Prostate gland (tissue), 2 donors: ENCODE measurements at regions not wholly inside any gene's neighbourhood (a gene's known extent, or its start where the extent isn't known, plus 50 kb on each side); places are given as distances from the start of the nearest gene placed in this dataset.

Source experiments
- DNase-seq: peaks from one replicate; pipeline ENCODE4 v3.0.0-alpha.2; 2019; ENCODE audit warnings: low spot score
- H3K27ac ChIP-seq, 2 donors: fragments of 200-600 bp; sonication (generic); 2 replicates each; pipeline ENCODE4 v1.5.1; 2017 to 2019
- H3K27me3 ChIP-seq: fragments of 200-600 bp; sonication (generic); replicated peaks from 2 replicates; pipeline ENCODE4 v1.5.1; 2019; ENCODE audit not compliant: insufficient read depth
- H3K36me3 ChIP-seq, 2 donors: fragments of 200-600 bp; sonication (generic); 1 replicate in 1 of 2; 2 replicates in 1 of 2; pipeline versions ENCODE4 v1.5.1 to v1.8.1; 2017 to 2019
- H3K4me1 ChIP-seq: fragments of 200-600 bp; sonication (generic); replicated peaks from 2 replicates; pipeline ENCODE4 v1.5.1; 2019
- H3K4me3 ChIP-seq, 2 donors: fragments of 200-600 bp; sonication (generic); 2 replicates each; pipeline ENCODE4 v1.5.1; 2017 to 2019
- H3K9me3 ChIP-seq: fragments of 200-600 bp; sonication (generic); 2 replicates; pipeline ENCODE4 v1.5.1; 2017
- CTCF ChIP-seq, 4 experiments: fragments of 200-600 bp in 2 of 4; fragments of 450-650 bp in 2 of 4; sonication (generic) in 2 of 4; IDR thresholded peaks; 1 replicate in 3 of 4; 2 replicates in 1 of 4; pipeline ENCODE4 v1.5.1; 2016 to 2019; ENCODE audit warnings: antibody characterized with exemption in 4 of 4, mild to moderate bottlenecking in 2 of 4, moderate library complexity in 2 of 4
- POLR2A ChIP-seq: fragments of 450-650 bp; IDR thresholded peaks from one replicate; pipeline ENCODE4 v1.6.1; 2016; ENCODE audit warnings: antibody characterized with exemption, mild to moderate bottlenecking
- POLR2AphosphoS5 ChIP-seq: sonication (generic); formaldehyde crosslinking; IDR thresholded peaks from one replicate; pipeline ENCODE4 v1.6.1; 2017; ENCODE audit warnings: antibody characterized with exemption
- WGBS: methylation state at CpG from one replicate; pipeline ENCODE4 v1.1.5; 2018; 5-methylcytosine and 5-hydroxymethylcytosine counted together
- intact Hi-C: fragments of 100-400 bp; cut with DNase I; formaldehyde crosslinking; loops from one replicate; pipeline ENCODE4 v1.14.2; 2022

- intact Hi-C loops: no loop called here
- Histone ChIP-seq H3K27ac (no peak overlapping the region), H3K9me3 (no peaks in the 10 kb centered on the region), H3K36me3 (no peaks in the 10 kb centered on the region), H3K4me3 (no peak overlapping the region), H3K4me1 (no peaks in the 10 kb centered on the region), H3K27me3 (no peaks in the 10 kb centered on the region)
- TF ChIP-seq POLR2A: no peak
- TF ChIP-seq CTCF (IDR thresholded peaks at IDR 0.05): no peak
- no peak for TF ChIP-seq POLR2AphosphoS5
- WGBS: 87% methylated on average over 2 of the region's 2 CpGs
- no peak for DNase-seq
Measured at GRCh38 chr2:30371028-30371689, 75.9 kb upstream of the LCLAT1 start.

GRCh38 chr2:30371772-30372373, 75.2 kb upstream of the LCLAT1 start:
- no peaks in the 10 kb centered on the region for H3K9me3 ChIP-seq
- intact Hi-C loops: no loop called here
- H3K4me3 ChIP-seq: no peak overlapping the region
- H3K36me3 ChIP-seq: no peaks in the 10 kb centered on the region
- TF ChIP-seq CTCF (IDR thresholded peaks at IDR 0.05): no peak
- no peak for TF ChIP-seq POLR2A
- TF ChIP-seq POLR2AphosphoS5: no peak
- H3K27ac ChIP-seq: no peak overlapping the region
- 43% methylated on average over 6 of the region's 6 CpGs for WGBS
- no peaks in the 10 kb centered on the region for H3K27me3 ChIP-seq
- no peak for DNase-seq
- no peaks in the 10 kb centered on the region for H3K4me1 ChIP-seq

- H3K36me3 ChIP-seq: no peaks in the 10 kb centered on the region
- H3K9me3 ChIP-seq: no peaks in the 10 kb centered on the region
- H3K27ac ChIP-seq: no peak overlapping the region
- no peak for TF ChIP-seq CTCF (IDR thresholded peaks at IDR 0.05)
- TF ChIP-seq POLR2AphosphoS5: no peak
- intact Hi-C loops: no loop called here
- no peak for DNase-seq
- no peaks in the 10 kb centered on the region for H3K27me3 ChIP-seq
- no peaks in the 10 kb centered on the region for H3K4me1 ChIP-seq
- no peak overlapping the region for H3K4me3 ChIP-seq
Measured at GRCh38 chr2:30372826-30373225, 74.2 kb upstream of the LCLAT1 start.

- no peak overlapping the region for H3K4me3 ChIP-seq
- no peaks in the 10 kb centered on the region for H3K4me1 ChIP-seq
- 87% methylated on average over 9 of the region's 9 CpGs for WGBS
- H3K36me3 ChIP-seq: no peaks in the 10 kb centered on the region
- TF ChIP-seq CTCF (IDR thresholded peaks at IDR 0.05): no peak
- TF ChIP-seq POLR2A: no peak
- no peak for TF ChIP-seq POLR2AphosphoS5
- DNase-seq: no peak
- intact Hi-C loops: no loop called here
- H3K27ac ChIP-seq: no peak overlapping the region
- no peaks in the 10 kb centered on the region for H3K9me3 ChIP-seq
- H3K27me3 ChIP-seq: no peaks in the 10 kb centered on the region
Measured at GRCh38 chr2:30373881-30374302, 73.2 kb upstream of the LCLAT1 start.

GRCh38 chr2:30374380-30374779, 72.7 kb upstream of the LCLAT1 start:
- H3K4me1 ChIP-seq: no peaks in the 10 kb centered on the region
- intact Hi-C loops: no loop called here
- H3K4me3 ChIP-seq: no peak overlapping the region
- TF ChIP-seq CTCF (IDR thresholded peaks at IDR 0.05): no peak
- H3K27me3 ChIP-seq: no peaks in the 10 kb centered on the region
- no peaks in the 10 kb centered on the region for H3K36me3 ChIP-seq
- H3K27ac ChIP-seq: no peak overlapping the region
- no peaks in the 10 kb centered on the region for H3K9me3 ChIP-seq
- no peak for DNase-seq
- 90% methylated on average over 2 of the region's 2 CpGs for WGBS
